ENCODE measurements at regions not wholly inside any gene's neighbourhood (a gene's known extent, or its start where the extent isn't known, plus 50 kb on each side); places are given as distances from the start of the nearest gene placed in this dataset.

DNA sequence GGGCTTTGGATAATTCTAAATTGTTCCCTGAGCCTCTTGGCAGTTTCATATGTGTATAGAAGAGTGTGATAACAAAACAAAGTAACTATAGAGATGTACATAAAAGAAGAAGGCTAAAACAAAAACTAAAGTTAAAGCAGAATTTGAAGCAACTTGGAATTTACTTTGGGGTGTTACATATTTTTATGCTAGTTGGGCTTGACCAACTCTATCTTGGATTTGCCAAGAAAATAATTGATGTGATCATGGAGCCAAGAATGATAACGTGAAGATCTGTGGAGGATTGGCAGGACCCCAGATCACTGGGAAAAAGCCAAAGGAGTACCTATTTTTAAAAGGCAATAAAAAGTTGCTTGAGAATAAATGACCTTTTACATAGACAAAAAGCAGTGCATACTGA lies 206.9 kb downstream of the LMO4 start:
- H3K4me1 ChIP-seq = peaks cover 0 to 3% (median 0%) of the 10 kb centered on the region in 3 donors
- TF ChIP-seq POLR2A (IDR thresholded peaks at IDR 0.05) (no peak), POLR2AphosphoS5 (IDR thresholded peaks at IDR 0.05) (no peak), EP300 (IDR thresholded peaks at IDR 0.05) (no peak)
- TF ChIP-seq, protein P1, sequence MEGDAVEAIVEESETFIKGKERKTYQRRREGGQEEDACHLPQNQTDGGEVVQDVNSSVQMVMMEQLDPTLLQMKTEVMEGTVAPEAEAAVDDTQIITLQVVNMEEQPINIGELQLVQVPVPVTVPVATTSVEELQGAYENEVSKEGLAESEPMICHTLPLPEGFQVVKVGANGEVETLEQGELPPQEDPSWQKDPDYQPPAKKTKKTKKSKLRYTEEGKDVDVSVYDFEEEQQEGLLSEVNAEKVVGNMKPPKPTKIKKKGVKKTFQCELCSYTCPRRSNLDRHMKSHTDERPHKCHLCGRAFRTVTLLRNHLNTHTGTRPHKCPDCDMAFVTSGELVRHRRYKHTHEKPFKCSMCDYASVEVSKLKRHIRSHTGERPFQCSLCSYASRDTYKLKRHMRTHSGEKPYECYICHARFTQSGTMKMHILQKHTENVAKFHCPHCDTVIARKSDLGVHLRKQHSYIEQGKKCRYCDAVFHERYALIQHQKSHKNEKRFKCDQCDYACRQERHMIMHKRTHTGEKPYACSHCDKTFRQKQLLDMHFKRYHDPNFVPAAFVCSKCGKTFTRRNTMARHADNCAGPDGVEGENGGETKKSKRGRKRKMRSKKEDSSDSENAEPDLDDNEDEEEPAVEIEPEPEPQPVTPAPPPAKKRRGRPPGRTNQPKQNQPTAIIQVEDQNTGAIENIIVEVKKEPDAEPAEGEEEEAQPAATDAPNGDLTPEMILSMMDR (IDR thresholded peaks at IDR 0.05) = no peak
- H3K9me3 ChIP-seq = peaks cover 0 to 24% (median 0%) of the 10 kb centered on the region in 3 donors
- no peak overlapping the region for H3K4me3 ChIP-seq
- 0 to 9% methylated on average over 1 of the region's 1 CpG for WGBS, 2 donors (ENCODE audit: low coverage in 1 of 2)
- no peak overlapping the region for H3K27ac ChIP-seq
- ATAC-seq = no peak
- H3K36me3 ChIP-seq = no peaks in the 10 kb centered on the region
- H3K27me3 ChIP-seq = no peaks in the 10 kb centered on the region

DNA sequence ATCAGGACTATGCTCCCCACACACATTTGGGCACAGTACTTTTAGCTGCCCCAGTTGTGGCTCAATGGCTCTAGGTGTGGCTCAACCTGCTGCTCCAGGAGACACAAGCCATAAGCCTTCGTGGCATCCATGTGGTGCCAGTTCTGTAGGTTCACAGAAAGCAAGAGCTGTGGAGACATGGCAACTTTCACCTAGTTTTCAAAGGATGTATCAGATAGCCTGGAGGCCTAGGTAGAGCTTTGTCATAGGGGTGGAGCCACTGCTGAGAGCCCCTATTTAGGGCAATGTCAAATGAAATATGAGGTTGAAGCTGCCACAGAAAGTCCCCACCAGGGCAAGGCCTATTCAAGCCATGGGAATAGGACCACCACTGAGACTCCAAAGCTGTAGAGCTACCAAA lies 210.5 kb downstream of the LMO4 start:
- H3K36me3 ChIP-seq = no peaks in the 10 kb centered on the region
- 100% methylated on average over 1 of the region's 1 CpG; no CpG with 5 or more reads in 1 of the 2 donors for WGBS, 2 donors (ENCODE audit: low coverage in 1 of 2)
- ATAC-seq = no peak
- no peak overlapping the region for H3K4me3 ChIP-seq
- TF ChIP-seq EP300 (IDR thresholded peaks at IDR 0.05) (no peak), POLR2A (IDR thresholded peaks at IDR 0.05) (no peak), POLR2AphosphoS5 (IDR thresholded peaks at IDR 0.05) (no peak)
- TF ChIP-seq, protein P1 (IDR thresholded peaks at IDR 0.05) = no peak
- H3K9me3 ChIP-seq = peaks cover 0 to 32% (median 0%) of the 10 kb centered on the region in 3 donors
- H3K27ac ChIP-seq = no peak overlapping the region
- no peaks in the 10 kb centered on the region for H3K27me3 ChIP-seq
- peaks cover 0 to 3% (median 0%) of the 10 kb centered on the region in 3 donors for H3K4me1 ChIP-seq

GRCh38 chr1:87542697-87543096 lies 214.0 kb downstream of the LMO4 start:
- Histone ChIP-seq H3K4me3 (no peak overlapping the region), H3K27me3 (no peaks in the 10 kb centered on the region), H3K9me3 (peaks cover 0 to 50% (median 0%) of the 10 kb centered on the region in 3 donors), H3K27ac (no peak overlapping the region), H3K36me3 (no peaks in the 10 kb centered on the region), H3K4me1 (no peaks in the 10 kb centered on the region)
- WGBS, 2 donors (ENCODE audit: low coverage in 1 of 2) = 90 to 95% methylated on average over 2 of the region's 2 CpGs
- no peak for ATAC-seq
- TF ChIP-seq POLR2AphosphoS5 (IDR thresholded peaks at IDR 0.05) (no peak), POLR2A (IDR thresholded peaks at IDR 0.05) (no peak), EP300 (IDR thresholded peaks at IDR 0.05) (no peak)
- TF ChIP-seq, protein P1 (IDR thresholded peaks at IDR 0.05) = no peak

DNA sequence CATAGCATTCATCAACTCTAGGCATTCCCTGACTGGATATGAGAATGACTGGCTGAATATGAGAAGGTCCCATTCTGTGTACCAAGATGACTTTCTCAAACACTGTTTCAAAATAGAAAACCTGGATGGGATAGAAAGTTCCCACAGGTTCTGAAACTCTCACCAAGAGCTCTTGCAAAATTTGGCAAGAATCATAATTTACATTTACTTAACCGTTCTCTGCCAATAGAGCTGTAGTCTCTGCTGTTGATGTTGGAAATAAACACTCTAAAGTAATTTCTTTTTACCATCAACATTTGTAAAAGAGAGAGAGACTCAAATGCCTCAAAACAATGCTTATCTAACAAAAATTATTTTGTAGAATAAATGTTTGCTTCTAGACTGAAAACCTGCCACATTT lies 221.1 kb downstream of the LMO4 start:
- Histone ChIP-seq H3K4me3 (no peak overlapping the region), H3K27me3 (no peaks in the 10 kb centered on the region), H3K4me1 (peaks cover 0 to 16% (median 3%) of the 10 kb centered on the region in 3 donors), H3K36me3 (no peaks in the 10 kb centered on the region), H3K27ac (peak overlapping the region in 3 of 4 donors; percentile 17 to 71 (median 59)), H3K9me3 (peaks cover 0 to 22% (median 0%) of the 10 kb centered on the region in 3 donors)
- no peak for TF ChIP-seq EP300 (IDR thresholded peaks at IDR 0.05)
- TF ChIP-seq POLR2AphosphoS5 (IDR thresholded peaks at IDR 0.05) = peak; percentile 66
- ATAC-seq = peak; percentile 28
- 7 to 29% methylated on average over 1 of the region's 1 CpG for WGBS, 2 donors (ENCODE audit: low coverage in 1 of 2)

GRCh38 chr1:87553511-87553910 lies 224.8 kb downstream of the LMO4 start:
- H3K9me3 ChIP-seq = no peaks in the 10 kb centered on the region
- H3K4me3 ChIP-seq = no peak overlapping the region
- ATAC-seq = no peak
- H3K36me3 ChIP-seq = no peaks in the 10 kb centered on the region
- no peaks in the 10 kb centered on the region for H3K27me3 ChIP-seq
- H3K4me1 ChIP-seq = peaks cover 0 to 16% (median 3%) of the 10 kb centered on the region in 3 donors
- H3K27ac ChIP-seq = no peak overlapping the region
- WGBS, 2 donors (ENCODE audit: low coverage in 1 of 2) = 88 to 95% methylated on average over 2 of the region's 2 CpGs
- TF ChIP-seq, protein P1 (IDR thresholded peaks at IDR 0.05) = no peak
- no peak for TF ChIP-seq EP300 (IDR thresholded peaks at IDR 0.05)
